Adipocyte (in vitro differentiated cells): ENCODE measurements at regions not wholly inside any gene's neighbourhood (a gene's known extent, or its start where the extent isn't known, plus 50 kb on each side); places are given as distances from the start of the nearest gene placed in this dataset.

Source experiments
- DNase-seq: peaks from one replicate; pipeline ENCODE4 v3.0.0-alpha.2; 2015; ENCODE audit warnings: low read depth
- H3K27me3 ChIP-seq: replicated peaks from 2 replicates; pipeline ENCODE4 v1.7.0; 2013; ENCODE audit warnings: mild to moderate bottlenecking, low read length, moderate library complexity; ENCODE audit not compliant: control insufficient read depth, insufficient read depth
- H3K36me3 ChIP-seq: 2 replicates; pipeline ENCODE4 v1.7.0; 2013; ENCODE audit warnings: low read length, mild to moderate bottlenecking, moderate library complexity; ENCODE audit not compliant: control insufficient read depth, insufficient read depth, severe bottlenecking
- H3K4me1 ChIP-seq: 2 replicates; pipeline ENCODE4 v1.7.0; 2013; ENCODE audit warnings: mild to moderate bottlenecking, low read length, moderate library complexity; ENCODE audit not compliant: control insufficient read depth, insufficient read depth
- H3K4me3 ChIP-seq: 2 replicates; pipeline ENCODE4 v1.7.0; 2013; ENCODE audit warnings: mild to moderate bottlenecking, low read length, moderate library complexity
- H3K9ac ChIP-seq: 2 replicates; pipeline ENCODE4 v1.7.0; 2013; ENCODE audit warnings: mild to moderate bottlenecking, low read length, moderate library complexity
- H3K9me3 ChIP-seq: 2 replicates; pipeline ENCODE4 v1.7.0; 2013; ENCODE audit warnings: mild to moderate bottlenecking, low read length, moderate library complexity; ENCODE audit not compliant: control insufficient read depth

GRCh38 chr5:168047669-168048111 is 243.8 kb upstream of the WWC1 start:
- Histone ChIP-seq H3K4me3 (no peak overlapping the region), H3K36me3 (no peaks in the 10 kb centered on the region), H3K27me3 (peaks cover 10% of the 10 kb centered on the region), H3K4me1 (no peaks in the 10 kb centered on the region), H3K9ac (no peak overlapping the region), H3K9me3 (no peaks in the 10 kb centered on the region)
- DNase-seq, result no peak

GRCh38 chr5:168048486-168048885 is 243.0 kb upstream of the WWC1 start:
- H3K4me3 ChIP-seq, result no peak overlapping the region
- H3K36me3 ChIP-seq, result no peaks in the 10 kb centered on the region
- H3K27me3 ChIP-seq, result peaks cover 9% of the 10 kb centered on the region
- H3K9me3 ChIP-seq, result no peaks in the 10 kb centered on the region
- H3K4me1 ChIP-seq, result no peaks in the 10 kb centered on the region
- no peak for DNase-seq
- no peak overlapping the region for H3K9ac ChIP-seq

- Histone ChIP-seq H3K4me3 (no peak overlapping the region), H3K36me3 (no peaks in the 10 kb centered on the region), H3K9ac (no peak overlapping the region), H3K27me3 (peaks cover 7% of the 10 kb centered on the region), H3K4me1 (no peaks in the 10 kb centered on the region), H3K9me3 (no peaks in the 10 kb centered on the region)
- DNase-seq, result no peak
Observed at GRCh38 chr5:168052686-168053085, 238.8 kb upstream of the WWC1 start.

GRCh38 chr5:168054091-168054490 is 237.4 kb upstream of the WWC1 start:
- Histone ChIP-seq H3K9ac (no peak overlapping the region), H3K36me3 (no peaks in the 10 kb centered on the region), H3K27me3 (no peaks in the 10 kb centered on the region), H3K4me1 (no peaks in the 10 kb centered on the region), H3K4me3 (no peak overlapping the region), H3K9me3 (peaks cover 4% of the 10 kb centered on the region)
- no peak for DNase-seq

- no peak overlapping the region for H3K4me3 ChIP-seq
- no peaks in the 10 kb centered on the region for H3K36me3 ChIP-seq
- no peak for DNase-seq
- H3K9ac ChIP-seq, result no peak overlapping the region
- no peaks in the 10 kb centered on the region for H3K27me3 ChIP-seq
- H3K4me1 ChIP-seq, result no peaks in the 10 kb centered on the region
- peaks cover 4% of the 10 kb centered on the region for H3K9me3 ChIP-seq
Observed at GRCh38 chr5:168055141-168055683, 236.2 kb upstream of the WWC1 start.

- H3K9me3 ChIP-seq, result peaks cover 4% of the 10 kb centered on the region
- no peak for DNase-seq
- no peaks in the 10 kb centered on the region for H3K4me1 ChIP-seq
- H3K9ac ChIP-seq, result no peak overlapping the region
- no peaks in the 10 kb centered on the region for H3K27me3 ChIP-seq
- H3K4me3 ChIP-seq, result no peak overlapping the region
- no peaks in the 10 kb centered on the region for H3K36me3 ChIP-seq
Observed at GRCh38 chr5:168055961-168056360, 235.5 kb upstream of the WWC1 start.

GRCh38 chr5:168056499-168057182 is 234.8 kb upstream of the WWC1 start:
- H3K9me3 ChIP-seq, result peaks cover 4% of the 10 kb centered on the region
- DNase-seq, result no peak
- no peaks in the 10 kb centered on the region for H3K4me1 ChIP-seq
- H3K36me3 ChIP-seq, result no peaks in the 10 kb centered on the region
- no peak overlapping the region for H3K4me3 ChIP-seq
- H3K27me3 ChIP-seq, result no peaks in the 10 kb centered on the region
- no peak overlapping the region for H3K9ac ChIP-seq

- Histone ChIP-seq H3K4me1 (no peaks in the 10 kb centered on the region), H3K9ac (no peak overlapping the region), H3K9me3 (peaks cover 4% of the 10 kb centered on the region), H3K27me3 (peaks cover 2% of the 10 kb centered on the region), H3K36me3 (no peaks in the 10 kb centered on the region), H3K4me3 (no peak overlapping the region)
- no peak for DNase-seq
Observed at GRCh38 chr5:168057905-168058304, 233.5 kb upstream of the WWC1 start.

- Histone ChIP-seq H3K36me3 (no peaks in the 10 kb centered on the region), H3K9ac (no peak overlapping the region), H3K4me3 (no peak overlapping the region), H3K27me3 (peaks cover 4% of the 10 kb centered on the region), H3K9me3 (peaks cover 4% of the 10 kb centered on the region), H3K4me1 (no peaks in the 10 kb centered on the region)
- DNase-seq, result no peak
Observed at GRCh38 chr5:168059131-168059530, 232.3 kb upstream of the WWC1 start.

GRCh38 chr5:168062239-168062638 is 229.2 kb upstream of the WWC1 start:
- Histone ChIP-seq H3K9ac (no peak overlapping the region), H3K9me3 (peaks cover 4% of the 10 kb centered on the region), H3K4me1 (no peaks in the 10 kb centered on the region), H3K27me3 (peaks cover 4% of the 10 kb centered on the region), H3K36me3 (no peaks in the 10 kb centered on the region), H3K4me3 (no peak overlapping the region)
- no peak for DNase-seq

- H3K4me3 ChIP-seq, result no peak overlapping the region
- no peak overlapping the region for H3K9ac ChIP-seq
- no peaks in the 10 kb centered on the region for H3K36me3 ChIP-seq
- no peaks in the 10 kb centered on the region for H3K4me1 ChIP-seq
- H3K9me3 ChIP-seq, result no peaks in the 10 kb centered on the region
- peaks cover 6% of the 10 kb centered on the region for H3K27me3 ChIP-seq
- no peak for DNase-seq
Observed at GRCh38 chr5:168064457-168064856, 227.0 kb upstream of the WWC1 start.
